Kidney epithelial cell (primary cell): ENCODE measurements at regions not wholly inside any gene's neighbourhood (a gene's known extent, or its start where the extent isn't known, plus 50 kb on each side); places are given as distances from the start of the nearest gene placed in this dataset.

Experiments used
- DNase-seq: peaks from one replicate; pipeline ENCODE4 v3.0.0-alpha.2; 2010; ENCODE audit warnings: low read depth
- H3K27me3 ChIP-seq: 2 replicates; pipeline ENCODE4 v1.6.0; 2011; ENCODE audit warnings: low read length; ENCODE audit not compliant: control insufficient read depth, insufficient read depth
- H3K36me3 ChIP-seq: 2 replicates; pipeline ENCODE4 v1.5.1; 2011; ENCODE audit warnings: low read length; ENCODE audit not compliant: control insufficient read depth, insufficient read depth
- H3K4me3 ChIP-seq: 2 replicates; pipeline ENCODE4 v1.5.1; 2011; ENCODE audit warnings: low read depth, mild to moderate bottlenecking, control low read depth, low read length
- TF ChIP-seq, protein P1 (sequence below): IDR thresholded peaks from 2 replicates; pipeline ENCODE4 v1.5.1; 2011; ENCODE audit warnings: mild to moderate bottlenecking, moderate library complexity, low read length, control low read depth, inconsistent platforms; ENCODE audit not compliant: insufficient read depth, poor library complexity, severe bottlenecking

- TF ChIP-seq, protein P1, sequence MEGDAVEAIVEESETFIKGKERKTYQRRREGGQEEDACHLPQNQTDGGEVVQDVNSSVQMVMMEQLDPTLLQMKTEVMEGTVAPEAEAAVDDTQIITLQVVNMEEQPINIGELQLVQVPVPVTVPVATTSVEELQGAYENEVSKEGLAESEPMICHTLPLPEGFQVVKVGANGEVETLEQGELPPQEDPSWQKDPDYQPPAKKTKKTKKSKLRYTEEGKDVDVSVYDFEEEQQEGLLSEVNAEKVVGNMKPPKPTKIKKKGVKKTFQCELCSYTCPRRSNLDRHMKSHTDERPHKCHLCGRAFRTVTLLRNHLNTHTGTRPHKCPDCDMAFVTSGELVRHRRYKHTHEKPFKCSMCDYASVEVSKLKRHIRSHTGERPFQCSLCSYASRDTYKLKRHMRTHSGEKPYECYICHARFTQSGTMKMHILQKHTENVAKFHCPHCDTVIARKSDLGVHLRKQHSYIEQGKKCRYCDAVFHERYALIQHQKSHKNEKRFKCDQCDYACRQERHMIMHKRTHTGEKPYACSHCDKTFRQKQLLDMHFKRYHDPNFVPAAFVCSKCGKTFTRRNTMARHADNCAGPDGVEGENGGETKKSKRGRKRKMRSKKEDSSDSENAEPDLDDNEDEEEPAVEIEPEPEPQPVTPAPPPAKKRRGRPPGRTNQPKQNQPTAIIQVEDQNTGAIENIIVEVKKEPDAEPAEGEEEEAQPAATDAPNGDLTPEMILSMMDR: no peak
- no peaks in the 10 kb centered on the region for H3K27me3 ChIP-seq
- DNase-seq: no peak
- H3K36me3 ChIP-seq: no peaks in the 10 kb centered on the region
- H3K4me3 ChIP-seq: no peak overlapping the region
Observed at GRCh38 chr14:44010071-44010470, 497.0 kb downstream of the FSCB start.

GRCh38 chr14:44009642-44010041 lies 497.4 kb downstream of the FSCB start:
- H3K36me3 ChIP-seq: no peaks in the 10 kb centered on the region
- no peak overlapping the region for H3K4me3 ChIP-seq
- no peaks in the 10 kb centered on the region for H3K27me3 ChIP-seq
- TF ChIP-seq, protein P1: no peak
- DNase-seq: no peak

DNA sequence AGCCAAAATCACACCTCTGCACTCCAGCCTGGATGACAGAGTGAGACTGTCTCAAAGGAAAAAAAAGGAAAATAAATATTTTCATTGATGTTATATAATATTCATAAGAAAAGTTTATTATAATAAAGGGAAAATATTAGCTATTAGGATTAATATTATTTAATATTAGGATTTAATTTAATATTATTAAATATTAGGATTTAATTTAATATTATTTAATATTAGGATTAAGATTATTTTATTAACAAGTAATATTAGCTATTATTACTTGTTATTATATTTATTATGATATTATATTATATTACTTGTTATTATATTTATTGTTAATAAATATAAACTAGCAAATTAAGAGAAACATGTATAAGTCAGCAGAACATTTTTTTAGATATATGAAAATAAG lies 518.1 kb downstream of the FSCB start:
- Histone ChIP-seq H3K36me3 (no peaks in the 10 kb centered on the region), H3K27me3 (no peaks in the 10 kb centered on the region), H3K4me3 (no peak overlapping the region)
- TF ChIP-seq, protein P1: no peak
- DNase-seq: no peak

- peak; percentile 7 for DNase-seq
- TF ChIP-seq, protein P1: no peak
- Histone ChIP-seq H3K4me3 (no peak overlapping the region), H3K36me3 (no peaks in the 10 kb centered on the region), H3K27me3 (no peaks in the 10 kb centered on the region)
Observed at GRCh38 chr14:43983721-43984120, 523.4 kb downstream of the FSCB start.

DNA sequence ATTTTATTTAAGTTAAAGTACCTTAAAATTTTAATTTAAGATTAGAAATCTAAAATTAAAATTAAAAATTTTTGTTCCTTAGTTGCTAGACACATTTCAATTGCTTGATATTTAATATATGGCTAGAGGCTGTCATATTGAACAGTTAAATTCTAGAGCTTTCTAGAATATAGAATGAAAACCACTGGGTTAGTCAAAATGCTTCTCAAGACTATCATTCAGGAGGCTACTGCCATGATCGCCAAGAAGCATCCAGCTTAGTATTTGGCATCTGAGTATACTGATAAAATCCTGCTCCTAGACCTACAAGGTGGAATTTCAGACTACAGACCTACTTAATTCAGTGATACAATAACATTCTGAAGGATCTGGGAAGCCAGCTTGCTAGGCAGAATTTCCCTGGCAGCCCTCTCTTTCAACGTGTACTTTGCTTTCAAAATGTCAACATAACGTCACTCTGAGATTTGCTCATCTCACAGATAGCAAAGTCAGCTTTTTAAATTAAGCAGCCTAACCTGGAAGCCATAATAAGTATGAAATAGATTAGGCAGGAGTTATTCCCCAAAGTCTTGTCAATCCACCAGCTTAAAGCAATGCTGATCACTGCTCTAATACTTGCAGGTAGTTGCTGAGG lies 525.8 kb downstream of the FSCB start:
- DNase-seq: no peak
- Histone ChIP-seq H3K4me3 (no peak overlapping the region), H3K36me3 (no peaks in the 10 kb centered on the region), H3K27me3 (no peaks in the 10 kb centered on the region)
- TF ChIP-seq, protein P1: no peak

- TF ChIP-seq, protein P1: no peak
- H3K36me3 ChIP-seq: no peaks in the 10 kb centered on the region
- no peaks in the 10 kb centered on the region for H3K27me3 ChIP-seq
- H3K4me3 ChIP-seq: no peak overlapping the region
- no peak for DNase-seq
Observed at GRCh38 chr14:43956741-43957140, 550.3 kb downstream of the FSCB start.
